Kidney epithelial cell (primary cell): ENCODE measurements at regions not wholly inside any gene's neighbourhood (a gene's known extent, or its start where the extent isn't known, plus 50 kb on each side); places are given as distances from the start of the nearest gene placed in this dataset.

Experiments used
- DNase-seq: peaks from one replicate; pipeline ENCODE4 v3.0.0-alpha.2; 2010; ENCODE audit warnings: low read depth
- H3K27me3 ChIP-seq: 2 replicates; pipeline ENCODE4 v1.6.0; 2011; ENCODE audit warnings: low read length; ENCODE audit not compliant: control insufficient read depth, insufficient read depth
- H3K36me3 ChIP-seq: 2 replicates; pipeline ENCODE4 v1.5.1; 2011; ENCODE audit warnings: low read length; ENCODE audit not compliant: control insufficient read depth, insufficient read depth
- H3K4me3 ChIP-seq: 2 replicates; pipeline ENCODE4 v1.5.1; 2011; ENCODE audit warnings: low read depth, mild to moderate bottlenecking, control low read depth, low read length
- TF ChIP-seq, protein P1 (sequence below): IDR thresholded peaks from 2 replicates; pipeline ENCODE4 v1.5.1; 2011; ENCODE audit warnings: mild to moderate bottlenecking, moderate library complexity, low read length, control low read depth, inconsistent platforms; ENCODE audit not compliant: insufficient read depth, poor library complexity, severe bottlenecking

GRCh38 chr9:134253606-134254205 is 72.5 kb upstream of the RXRA start:
- TF ChIP-seq, protein P1, sequence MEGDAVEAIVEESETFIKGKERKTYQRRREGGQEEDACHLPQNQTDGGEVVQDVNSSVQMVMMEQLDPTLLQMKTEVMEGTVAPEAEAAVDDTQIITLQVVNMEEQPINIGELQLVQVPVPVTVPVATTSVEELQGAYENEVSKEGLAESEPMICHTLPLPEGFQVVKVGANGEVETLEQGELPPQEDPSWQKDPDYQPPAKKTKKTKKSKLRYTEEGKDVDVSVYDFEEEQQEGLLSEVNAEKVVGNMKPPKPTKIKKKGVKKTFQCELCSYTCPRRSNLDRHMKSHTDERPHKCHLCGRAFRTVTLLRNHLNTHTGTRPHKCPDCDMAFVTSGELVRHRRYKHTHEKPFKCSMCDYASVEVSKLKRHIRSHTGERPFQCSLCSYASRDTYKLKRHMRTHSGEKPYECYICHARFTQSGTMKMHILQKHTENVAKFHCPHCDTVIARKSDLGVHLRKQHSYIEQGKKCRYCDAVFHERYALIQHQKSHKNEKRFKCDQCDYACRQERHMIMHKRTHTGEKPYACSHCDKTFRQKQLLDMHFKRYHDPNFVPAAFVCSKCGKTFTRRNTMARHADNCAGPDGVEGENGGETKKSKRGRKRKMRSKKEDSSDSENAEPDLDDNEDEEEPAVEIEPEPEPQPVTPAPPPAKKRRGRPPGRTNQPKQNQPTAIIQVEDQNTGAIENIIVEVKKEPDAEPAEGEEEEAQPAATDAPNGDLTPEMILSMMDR, result no peak
- H3K4me3 ChIP-seq, result no peak overlapping the region
- no peak for DNase-seq
- peaks cover 7% of the 10 kb centered on the region for H3K27me3 ChIP-seq
- no peaks in the 10 kb centered on the region for H3K36me3 ChIP-seq

GRCh38 chr9:134258332-134258731 is 67.9 kb upstream of the RXRA start:
- TF ChIP-seq, protein P1, result no peak
- H3K36me3 ChIP-seq, result no peaks in the 10 kb centered on the region
- DNase-seq, result no peak
- peaks cover 9% of the 10 kb centered on the region for H3K27me3 ChIP-seq
- no peak overlapping the region for H3K4me3 ChIP-seq

- peaks cover 15% of the 10 kb centered on the region for H3K27me3 ChIP-seq
- DNase-seq, result no peak
- TF ChIP-seq, protein P1, result no peak
- no peaks in the 10 kb centered on the region for H3K36me3 ChIP-seq
- no peak overlapping the region for H3K4me3 ChIP-seq
Measured at GRCh38 chr9:134258828-134259546, 67.3 kb upstream of the RXRA start.

DNA sequence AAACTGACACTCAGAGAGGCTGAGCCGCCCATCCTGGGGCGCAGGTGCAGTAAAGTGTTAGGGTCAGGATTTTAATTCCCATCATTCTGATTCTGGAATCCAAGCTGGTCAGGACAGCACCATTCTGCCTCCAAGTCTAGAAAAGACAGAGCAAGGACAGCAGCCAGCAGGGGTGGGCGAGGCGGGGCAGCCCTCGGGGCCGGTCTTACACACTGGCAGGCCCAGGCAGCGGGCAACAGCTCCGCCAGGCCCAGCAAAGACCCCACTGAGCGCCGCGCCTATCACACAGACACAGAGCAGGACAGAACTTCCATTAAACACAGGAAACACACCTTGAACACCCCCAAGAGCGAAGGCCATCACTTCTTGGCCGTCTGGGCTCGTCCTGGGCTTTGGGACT is 66.5 kb upstream of the RXRA start:
- Histone ChIP-seq H3K4me3 (no peak overlapping the region), H3K27me3 (peaks cover 19% of the 10 kb centered on the region), H3K36me3 (no peaks in the 10 kb centered on the region)
- TF ChIP-seq, protein P1, result no peak
- DNase-seq, result no peak

GRCh38 chr9:134260801-134261200 is 65.5 kb upstream of the RXRA start:
- no peaks in the 10 kb centered on the region for H3K36me3 ChIP-seq
- no peak for DNase-seq
- TF ChIP-seq, protein P1, result no peak
- H3K4me3 ChIP-seq, result no peak overlapping the region
- peaks cover 28% of the 10 kb centered on the region for H3K27me3 ChIP-seq

- Histone ChIP-seq H3K27me3 (peaks cover 32% of the 10 kb centered on the region), H3K36me3 (no peaks in the 10 kb centered on the region), H3K4me3 (no peak overlapping the region)
- TF ChIP-seq, protein P1, result no peak
- no peak for DNase-seq
Measured at GRCh38 chr9:134262035-134262434, 64.2 kb upstream of the RXRA start.
